Breast epithelium (tissue), 3 donors: ENCODE measurements at regions not wholly inside any gene's neighbourhood (a gene's known extent, or its start where the extent isn't known, plus 50 kb on each side); places are given as distances from the start of the nearest gene placed in this dataset.

Source experiments
- POLR2A ChIP-seq: fragments of 450-650 bp; IDR thresholded peaks from one replicate; pipeline ENCODE4 v1.6.1; 2016; ENCODE audit warnings: antibody characterized with exemption, mild to moderate bottlenecking, moderate library complexity
- TF ChIP-seq, protein P1 (sequence below), 3 donors: fragments of 450-650 bp; IDR thresholded peaks; one replicate each; pipeline ENCODE4 v1.5.1; 2016 to 2017; ENCODE audit warnings: antibody characterized with exemption in 3 of 3, mild to moderate bottlenecking in 3 of 3, moderate library complexity in 3 of 3

DNA sequence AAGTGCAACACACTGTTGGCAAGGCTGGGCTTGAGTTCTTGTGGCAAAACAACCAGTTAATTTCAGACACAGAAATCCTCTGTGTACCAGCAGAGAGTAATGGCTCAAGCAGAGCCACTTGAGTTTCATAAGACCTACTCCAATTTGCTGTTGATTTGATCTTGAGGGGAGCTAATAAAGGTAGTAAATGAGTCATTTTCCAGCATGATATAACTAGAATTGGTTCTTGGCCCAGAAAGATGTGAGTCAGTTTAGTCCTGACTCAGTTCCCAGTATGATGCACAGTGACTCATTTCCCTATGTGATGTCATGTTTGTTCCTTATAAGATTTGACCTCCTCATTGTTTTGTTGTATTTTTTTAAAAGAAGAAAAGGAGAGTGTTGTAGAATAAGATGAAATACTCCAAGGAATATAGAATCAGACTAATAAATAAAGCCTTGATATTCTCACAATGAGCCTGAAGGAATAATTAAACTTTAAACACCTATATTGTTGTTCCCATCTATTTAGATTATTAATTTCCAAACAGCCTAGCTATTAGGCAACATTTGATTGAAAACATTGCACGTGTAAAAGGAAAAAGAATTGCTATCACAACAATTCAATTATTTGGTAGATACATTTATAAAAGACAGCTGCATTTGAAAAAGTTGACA is 186.2 kb downstream of the REEP3 start:
- no peak for TF ChIP-seq POLR2A
- TF ChIP-seq, protein P1, sequence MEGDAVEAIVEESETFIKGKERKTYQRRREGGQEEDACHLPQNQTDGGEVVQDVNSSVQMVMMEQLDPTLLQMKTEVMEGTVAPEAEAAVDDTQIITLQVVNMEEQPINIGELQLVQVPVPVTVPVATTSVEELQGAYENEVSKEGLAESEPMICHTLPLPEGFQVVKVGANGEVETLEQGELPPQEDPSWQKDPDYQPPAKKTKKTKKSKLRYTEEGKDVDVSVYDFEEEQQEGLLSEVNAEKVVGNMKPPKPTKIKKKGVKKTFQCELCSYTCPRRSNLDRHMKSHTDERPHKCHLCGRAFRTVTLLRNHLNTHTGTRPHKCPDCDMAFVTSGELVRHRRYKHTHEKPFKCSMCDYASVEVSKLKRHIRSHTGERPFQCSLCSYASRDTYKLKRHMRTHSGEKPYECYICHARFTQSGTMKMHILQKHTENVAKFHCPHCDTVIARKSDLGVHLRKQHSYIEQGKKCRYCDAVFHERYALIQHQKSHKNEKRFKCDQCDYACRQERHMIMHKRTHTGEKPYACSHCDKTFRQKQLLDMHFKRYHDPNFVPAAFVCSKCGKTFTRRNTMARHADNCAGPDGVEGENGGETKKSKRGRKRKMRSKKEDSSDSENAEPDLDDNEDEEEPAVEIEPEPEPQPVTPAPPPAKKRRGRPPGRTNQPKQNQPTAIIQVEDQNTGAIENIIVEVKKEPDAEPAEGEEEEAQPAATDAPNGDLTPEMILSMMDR (IDR thresholded peaks at IDR 0.05) = no peak
